ENCODE measurements at regions not wholly inside any gene's neighbourhood (a gene's known extent, or its start where the extent isn't known, plus 50 kb on each side); places are given as distances from the start of the nearest gene placed in this dataset.

GRCh38 chr18:70428439-70428838 is 139.6 kb downstream of the SOCS6 start:
- TF ChIP-seq MAZ (IDR thresholded peaks at IDR 0.05; ENCODE audit: borderline replicate concordance, low read depth, low read length) (no peak), JUN (IDR thresholded peaks at IDR 0.05) (no peak), JUNB (IDR thresholded peaks at IDR 0.05) (no peak), NR3C1 (IDR thresholded peaks at IDR 0.05) (no peak), PHF8 (IDR thresholded peaks at IDR 0.05; ENCODE audit: borderline replicate concordance, low read depth) (no peak), FOSL2 (IDR thresholded peaks at IDR 0.05) (no peak), FOSL2 (CRISPR knock-in tag; IDR thresholded peaks at IDR 0.05) (no peak), ESRRA (IDR thresholded peaks at IDR 0.05; ENCODE audit: borderline replicate concordance, low read length) (no peak), KDM1A (IDR thresholded peaks at IDR 0.05; ENCODE audit: low read depth) (no peak), EHF (CRISPR knock-in tag; IDR thresholded peaks at IDR 0.05) (no peak)
- TF ChIP-seq, protein P1, sequence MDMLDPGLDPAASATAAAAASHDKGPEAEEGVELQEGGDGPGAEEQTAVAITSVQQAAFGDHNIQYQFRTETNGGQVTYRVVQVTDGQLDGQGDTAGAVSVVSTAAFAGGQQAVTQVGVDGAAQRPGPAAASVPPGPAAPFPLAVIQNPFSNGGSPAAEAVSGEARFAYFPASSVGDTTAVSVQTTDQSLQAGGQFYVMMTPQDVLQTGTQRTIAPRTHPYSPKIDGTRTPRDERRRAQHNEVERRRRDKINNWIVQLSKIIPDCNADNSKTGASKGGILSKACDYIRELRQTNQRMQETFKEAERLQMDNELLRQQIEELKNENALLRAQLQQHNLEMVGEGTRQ (IDR thresholded peaks at IDR 0.05) = no peak
- TF ChIP-seq, protein P2, sequence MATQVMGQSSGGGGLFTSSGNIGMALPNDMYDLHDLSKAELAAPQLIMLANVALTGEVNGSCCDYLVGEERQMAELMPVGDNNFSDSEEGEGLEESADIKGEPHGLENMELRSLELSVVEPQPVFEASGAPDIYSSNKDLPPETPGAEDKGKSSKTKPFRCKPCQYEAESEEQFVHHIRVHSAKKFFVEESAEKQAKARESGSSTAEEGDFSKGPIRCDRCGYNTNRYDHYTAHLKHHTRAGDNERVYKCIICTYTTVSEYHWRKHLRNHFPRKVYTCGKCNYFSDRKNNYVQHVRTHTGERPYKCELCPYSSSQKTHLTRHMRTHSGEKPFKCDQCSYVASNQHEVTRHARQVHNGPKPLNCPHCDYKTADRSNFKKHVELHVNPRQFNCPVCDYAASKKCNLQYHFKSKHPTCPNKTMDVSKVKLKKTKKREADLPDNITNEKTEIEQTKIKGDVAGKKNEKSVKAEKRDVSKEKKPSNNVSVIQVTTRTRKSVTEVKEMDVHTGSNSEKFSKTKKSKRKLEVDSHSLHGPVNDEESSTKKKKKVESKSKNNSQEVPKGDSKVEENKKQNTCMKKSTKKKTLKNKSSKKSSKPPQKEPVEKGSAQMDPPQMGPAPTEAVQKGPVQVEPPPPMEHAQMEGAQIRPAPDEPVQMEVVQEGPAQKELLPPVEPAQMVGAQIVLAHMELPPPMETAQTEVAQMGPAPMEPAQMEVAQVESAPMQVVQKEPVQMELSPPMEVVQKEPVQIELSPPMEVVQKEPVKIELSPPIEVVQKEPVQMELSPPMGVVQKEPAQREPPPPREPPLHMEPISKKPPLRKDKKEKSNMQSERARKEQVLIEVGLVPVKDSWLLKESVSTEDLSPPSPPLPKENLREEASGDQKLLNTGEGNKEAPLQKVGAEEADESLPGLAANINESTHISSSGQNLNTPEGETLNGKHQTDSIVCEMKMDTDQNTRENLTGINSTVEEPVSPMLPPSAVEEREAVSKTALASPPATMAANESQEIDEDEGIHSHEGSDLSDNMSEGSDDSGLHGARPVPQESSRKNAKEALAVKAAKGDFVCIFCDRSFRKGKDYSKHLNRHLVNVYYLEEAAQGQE (IDR thresholded peaks at IDR 0.05) = no peak
- TF ChIP-seq, protein P3, sequence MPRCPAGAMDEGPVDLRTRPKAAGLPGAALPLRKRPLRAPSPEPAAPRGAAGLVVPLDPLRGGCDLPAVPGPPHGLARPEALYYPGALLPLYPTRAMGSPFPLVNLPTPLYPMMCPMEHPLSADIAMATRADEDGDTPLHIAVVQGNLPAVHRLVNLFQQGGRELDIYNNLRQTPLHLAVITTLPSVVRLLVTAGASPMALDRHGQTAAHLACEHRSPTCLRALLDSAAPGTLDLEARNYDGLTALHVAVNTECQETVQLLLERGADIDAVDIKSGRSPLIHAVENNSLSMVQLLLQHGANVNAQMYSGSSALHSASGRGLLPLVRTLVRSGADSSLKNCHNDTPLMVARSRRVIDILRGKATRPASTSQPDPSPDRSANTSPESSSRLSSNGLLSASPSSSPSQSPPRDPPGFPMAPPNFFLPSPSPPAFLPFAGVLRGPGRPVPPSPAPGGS (IDR thresholded peaks at IDR 0.05) = no peak
- H3K4me3 ChIP-seq = no peak overlapping the region
- ATAC-seq (no peak), DNase-seq (ENCODE audit: low read depth in 1 of 2, low spot score in 1 of 2) (no peak), FAIRE-seq (no peak)
- peaks cover 29% of the 10 kb centered on the region for H3K9me3 ChIP-seq
- CTCF ChIA-PET = no interaction called here
- H3K27ac ChIP-seq = peak overlapping the region; percentile 93 to 100
- WGBS (ENCODE audit: missing lambda C conversion rate) = 100% methylated on average over 1 of the region's 1 CpG
- POLR2A ChIA-PET = interaction anchor here (1.0 kb wide), 1 partner anchor 71 kb away, joined by 4 read pairs; no protein-coding TSS in a partner anchor
- no peak overlapping the region for H3K4me2 ChIP-seq
- H3K4me1 ChIP-seq = peaks cover 46% of the 10 kb centered on the region

DNA sequence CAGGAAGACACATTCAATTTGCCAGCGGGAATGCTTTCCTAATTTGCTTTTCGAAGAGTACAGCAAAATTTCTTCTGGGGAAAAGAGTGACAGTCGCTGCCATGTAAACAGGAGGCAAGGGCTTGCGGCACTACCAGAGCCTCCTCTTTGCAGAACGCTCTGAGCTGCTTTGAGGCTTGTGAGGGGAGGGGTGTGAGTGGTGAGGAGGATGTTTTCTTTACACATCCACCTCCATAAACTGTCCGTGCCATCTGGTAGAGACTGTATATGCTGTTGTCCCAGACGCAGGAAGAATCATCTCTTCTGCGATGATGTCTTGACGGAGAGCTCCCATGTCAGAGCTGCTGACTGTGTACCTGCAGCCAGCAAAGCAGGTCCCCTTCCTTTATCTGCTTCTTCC is 138.0 kb downstream of the SOCS6 start:
- H3K27ac ChIP-seq = peak overlapping the region; percentile 93 to 100
- H3K4me1 ChIP-seq = peaks cover 43% of the 10 kb centered on the region
- no peak for TF ChIP-seq E2F6 (IDR thresholded peaks at IDR 0.05; ENCODE audit: borderline replicate concordance, low read depth)
- TF ChIP-seq PHF8 (IDR thresholded peaks at IDR 0.05; ENCODE audit: borderline replicate concordance, low read depth) = no peak
- no peak for TF ChIP-seq HES2 (IDR thresholded peaks at IDR 0.05)
- TF ChIP-seq JUN (IDR thresholded peaks at IDR 0.05) = no peak
- WGBS (ENCODE audit: missing lambda C conversion rate) = 91% methylated on average over 9 of the region's 9 CpGs
- FAIRE-seq = no peak
- DNase-seq (ENCODE audit: low read depth in 1 of 2, low spot score in 1 of 2) = no peak
- H3K9me3 ChIP-seq = peaks cover 24% of the 10 kb centered on the region
- ChIA-PET POLR2A (no interaction called here), CTCF (no interaction called here)
- no peak overlapping the region for H3K4me2 ChIP-seq
- no peak for ATAC-seq
- no peak overlapping the region for H3K4me3 ChIP-seq

- Histone ChIP-seq H3K4me2 (no peak overlapping the region), H3K27ac (peak overlapping the region; percentile 93 to 100), H3K9me3 (peaks cover 24% of the 10 kb centered on the region), H3K4me3 (no peak overlapping the region), H3K4me1 (peaks cover 47% of the 10 kb centered on the region)
- no peak for ATAC-seq
- POLR2A ChIA-PET = no interaction called here
- DNase-seq (ENCODE audit: low read depth in 1 of 2, low spot score in 1 of 2) = no peak
- CTCF ChIA-PET = no interaction called here
- 91% methylated on average over 3 of the region's 3 CpGs for WGBS (ENCODE audit: missing lambda C conversion rate)
- no peak for FAIRE-seq
- TF ChIP-seq RNF2 (IDR thresholded peaks at IDR 0.05; ENCODE audit: borderline replicate concordance, low read depth) = no peak
- no peak for TF ChIP-seq FOXS1 (CRISPR knock-in tag; IDR thresholded peaks at IDR 0.05)
- no peak for TF ChIP-seq HOXB5 (CRISPR knock-in tag; IDR thresholded peaks at IDR 0.05)
- TF ChIP-seq HES2 (IDR thresholded peaks at IDR 0.05) = no peak
- no peak for TF ChIP-seq NPAS2 (CRISPR knock-in tag; IDR thresholded peaks at IDR 0.05; ENCODE audit: borderline replicate concordance)
- no peak for TF ChIP-seq MAFK (IDR thresholded peaks at IDR 0.05; ENCODE audit: partially characterized antibody)
- TF ChIP-seq SMC3 (IDR thresholded peaks at IDR 0.05) = no peak
- TF ChIP-seq TP53 (CRISPR knock-in tag; IDR thresholded peaks at IDR 0.05) = no peak
- TF ChIP-seq RARB (CRISPR knock-in tag; IDR thresholded peaks at IDR 0.05) = no peak
- TF ChIP-seq HMGXB4 (CRISPR knock-in tag; IDR thresholded peaks at IDR 0.05; ENCODE audit: borderline replicate concordance) = no peak
- TF ChIP-seq, protein P4, sequence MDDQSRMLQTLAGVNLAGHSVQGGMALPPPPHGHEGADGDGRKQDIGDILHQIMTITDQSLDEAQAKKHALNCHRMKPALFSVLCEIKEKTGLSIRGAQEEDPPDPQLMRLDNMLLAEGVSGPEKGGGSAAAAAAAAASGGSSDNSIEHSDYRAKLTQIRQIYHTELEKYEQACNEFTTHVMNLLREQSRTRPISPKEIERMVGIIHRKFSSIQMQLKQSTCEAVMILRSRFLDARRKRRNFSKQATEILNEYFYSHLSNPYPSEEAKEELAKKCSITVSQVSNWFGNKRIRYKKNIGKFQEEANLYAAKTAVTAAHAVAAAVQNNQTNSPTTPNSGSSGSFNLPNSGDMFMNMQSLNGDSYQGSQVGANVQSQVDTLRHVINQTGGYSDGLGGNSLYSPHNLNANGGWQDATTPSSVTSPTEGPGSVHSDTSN (IDR thresholded peaks at IDR 0.05) = no peak
These were observed 136.4 kb downstream of the SOCS6 start for GRCh38 chr18:70425236-70425635.
